HepG2 (cell line): ENCODE measurements at regions not wholly inside any gene's neighbourhood (a gene's known extent, or its start where the extent isn't known, plus 50 kb on each side); places are given as distances from the start of the nearest gene placed in this dataset.

ENCODE experiments used
- AKAP8 ChIP-seq: sonication (generic); formaldehyde crosslinking; IDR thresholded peaks from 2 replicates; pipeline ENCODE4 v1.5.1; 2020; ENCODE audit warnings: mild to moderate bottlenecking, missing genetic modification reagents
- ARID3A ChIP-seq: IDR thresholded peaks from 2 replicates; pipeline ENCODE4 v1.6.1; 2012; ENCODE audit warnings: low read depth, low read length, improper control_type of control experiment
- ATAD3A ChIP-seq: sonication (generic); formaldehyde crosslinking; IDR thresholded peaks from 2 replicates; pipeline ENCODE4 v1.4.0; 2020; ENCODE audit warnings: missing genetic modification reagents
- BRF2 ChIP-seq: sonication (generic); formaldehyde crosslinking; IDR thresholded peaks from 2 replicates; pipeline ENCODE4 v1.8.1; 2022; ENCODE audit warnings: mild to moderate bottlenecking, missing genetic modification reagents
- FOXM1 ChIP-seq: sonication (generic); formaldehyde crosslinking; IDR thresholded peaks from 2 replicates; pipeline ENCODE4 v1.5.0; 2020; ENCODE audit warnings: missing genetic modification reagents
- GATAD2A ChIP-seq: IDR thresholded peaks from 2 replicates; pipeline ENCODE4 v1.6.1; 2016
- KAT8 ChIP-seq: IDR thresholded peaks from 2 replicates; pipeline ENCODE4 v1.6.1; 2016; ENCODE audit warnings: missing genetic modification reagents, missing compliant biosample characterization
- KLF15 ChIP-seq: sonication (generic); formaldehyde crosslinking; IDR thresholded peaks from 2 replicates; pipeline ENCODE4 v1.8.1; 2023; ENCODE audit warnings: borderline replicate concordance, mild to moderate bottlenecking, inconsistent platforms, missing genetic modification reagents, mixed read lengths
- POLR2A ChIP-seq, 2 experiments: IDR thresholded peaks; 2 replicates each; pipeline ENCODE4 v1.6.1; 2011; ENCODE audit warnings: low read depth in 2 of 2, low read length in 2 of 2, mild to moderate bottlenecking in 1 of 2, moderate library complexity in 1 of 2; ENCODE audit not compliant: insufficient read depth in 1 of 2
- PRPF4 ChIP-seq: fragments of 200-400 bp; formaldehyde crosslinking; IDR thresholded peaks from 2 replicates; pipeline ENCODE4 v1.6.1; 2016; ENCODE audit warnings: low read length, low read depth; ENCODE audit not compliant: poor library complexity, severe bottlenecking
- SSRP1 ChIP-seq: IDR thresholded peaks from 2 replicates; pipeline ENCODE4 v1.6.1; 2016; ENCODE audit warnings: control low read depth
- YY1 ChIP-seq: IDR thresholded peaks from 2 replicates; pipeline ENCODE4 v1.6.1; 2011; ENCODE audit warnings: low read length, low read depth, moderate library complexity, mild to moderate bottlenecking; ENCODE audit not compliant: insufficient read depth, insufficient replicate concordance
- ZBTB42 ChIP-seq: sonication (generic); formaldehyde crosslinking; IDR thresholded peaks from 2 replicates; pipeline ENCODE4 v1.5.0; 2020; ENCODE audit warnings: mild to moderate bottlenecking, missing genetic modification reagents
- ZEB1 ChIP-seq: IDR thresholded peaks from 2 replicates; pipeline ENCODE4 v1.6.1; 2012; ENCODE audit warnings: mild to moderate bottlenecking, low read depth, inconsistent platforms; ENCODE audit not compliant: insufficient replicate concordance
- ZGPAT ChIP-seq: IDR thresholded peaks from 2 replicates; pipeline ENCODE4 v1.6.1; 2016; ENCODE audit warnings: mild to moderate bottlenecking
- ZMAT5 ChIP-seq: sonication (generic); formaldehyde crosslinking; IDR thresholded peaks from 2 replicates; pipeline ENCODE4 v1.5.0; 2020; ENCODE audit warnings: mild to moderate bottlenecking, low read depth, missing genetic modification reagents, borderline replicate concordance
- ZNF12 ChIP-seq: sonication (generic); formaldehyde crosslinking; IDR thresholded peaks from 2 replicates; pipeline ENCODE4 v1.5.0; 2020; ENCODE audit warnings: missing genetic modification reagents
- ZNF30 ChIP-seq: sonication (generic); formaldehyde crosslinking; IDR thresholded peaks from 2 replicates; pipeline ENCODE4 v1.5.0; 2020; ENCODE audit warnings: mild to moderate bottlenecking, missing genetic modification reagents
- ZNF337 ChIP-seq: sonication (generic); formaldehyde crosslinking; IDR thresholded peaks from 2 replicates; pipeline ENCODE4 v1.5.1; 2020; ENCODE audit warnings: missing genetic modification reagents, low read depth, mild to moderate bottlenecking, borderline replicate concordance
- ZNF512B ChIP-seq: sonication (generic); formaldehyde crosslinking; IDR thresholded peaks from 2 replicates; pipeline ENCODE4 v1.5.1; 2020; ENCODE audit warnings: missing genetic modification reagents, mild to moderate bottlenecking, borderline replicate concordance
- ZNF550 ChIP-seq: sonication (generic); formaldehyde crosslinking; IDR thresholded peaks from 2 replicates; pipeline ENCODE4 v1.4.0; 2020; ENCODE audit warnings: mild to moderate bottlenecking, missing genetic modification reagents, borderline replicate concordance

- 0 out of 2 replicates have a peak, but pooled peaks have one; percentile 32 for TF ChIP-seq BRF2
- peak; percentile 46 for TF ChIP-seq YY1
- no peak for TF ChIP-seq ZNF512B
- TF ChIP-seq KLF15 (CRISPR knock-in tag), result no peak; the same call in 1 of the 2 replicates
- TF ChIP-seq ATAD3A (CRISPR knock-in tag), result no peak
- TF ChIP-seq SSRP1, result no peak
- TF ChIP-seq ZEB1, result no peak
- TF ChIP-seq ZBTB42 (CRISPR knock-in tag), result peak; percentile 80; the same call in 1 of the 2 replicates
- peak; percentile 29; the same call in 1 of the 2 replicates for TF ChIP-seq ZGPAT (CRISPR knock-in tag)
- no peak for TF ChIP-seq ARID3A
- no peak for TF ChIP-seq ZNF12 (CRISPR knock-in tag)
- TF ChIP-seq ZNF550 (CRISPR knock-in tag), result no peak
- no peak for TF ChIP-seq ZNF337 (CRISPR knock-in tag)
- peak; percentile 38 for TF ChIP-seq GATAD2A (CRISPR knock-in tag)
- TF ChIP-seq POLR2A (IDR thresholded peaks at IDR 0.05; ENCODE audit: insufficient read depth in 1 of 2, low read depth in 2 of 2, low read length in 2 of 2), result peak; percentile 73 to 80
- TF ChIP-seq PRPF4, result no peak
- no peak for TF ChIP-seq AKAP8 (CRISPR knock-in tag)
- TF ChIP-seq ZMAT5, result no peak
- TF ChIP-seq ZNF30 (CRISPR knock-in tag), result no peak
- no peak for TF ChIP-seq KAT8 (CRISPR knock-in tag)
- no peak for TF ChIP-seq FOXM1
Measured at GRCh38 chr2:144332356-144333142, 187.4 kb downstream of the ZEB2 start (continued).
